ENCODE measurements at regions not wholly inside any gene's neighbourhood (a gene's known extent, or its start where the extent isn't known, plus 50 kb on each side); places are given as distances from the start of the nearest gene placed in this dataset.

GRCh38 chr7:17600340-17600752 is 301.9 kb downstream of the AHR start:
- Histone ChIP-seq H3K9me3 (peaks cover 33% of the 10 kb centered on the region), H3K4me2 (peak overlapping the region; percentile 51), H3K4me1 (peaks cover 32% of the 10 kb centered on the region), H3K4me3 (no peak overlapping the region), H3K27ac (peak overlapping the region; percentile 70 to 75)
- FAIRE-seq (peak; percentile 61), ATAC-seq (peak; percentile 92 to 99), DNase-seq (ENCODE audit: low read depth in 1 of 2, low spot score in 1 of 2) (peak; percentile 49 to 84)
- WGBS (ENCODE audit: missing lambda C conversion rate) = 37% methylated on average over 2 of the region's 2 CpGs
- ChIA-PET POLR2A (no interaction called here), CTCF (interaction anchor here (1.3 kb wide), 1 partner anchor 81 kb away, joined by 3 read pairs; no protein-coding TSS in a partner anchor)
- peak; percentile 88 to 96 for TF ChIP-seq CEBPB (IDR thresholded peaks at IDR 0.05)
- no peak for TF ChIP-seq KDM1A (IDR thresholded peaks at IDR 0.05; ENCODE audit: low read depth)
- no peak for TF ChIP-seq HEYL (CRISPR knock-in tag; IDR thresholded peaks at IDR 0.05)
- no peak for TF ChIP-seq E2F6 (IDR thresholded peaks at IDR 0.05; ENCODE audit: borderline replicate concordance, low read depth)
- TF ChIP-seq REST (IDR thresholded peaks at IDR 0.05) = no peak
- TF ChIP-seq ESRRA (IDR thresholded peaks at IDR 0.05; ENCODE audit: borderline replicate concordance, low read length) = no peak
- TF ChIP-seq HOXB5 (CRISPR knock-in tag; IDR thresholded peaks at IDR 0.05) = no peak
- no peak for TF ChIP-seq CBX8 (IDR thresholded peaks at IDR 0.05)
- no peak for TF ChIP-seq RFX5 (IDR thresholded peaks at IDR 0.05)
- TF ChIP-seq ZNF302 (CRISPR knock-in tag; IDR thresholded peaks at IDR 0.05) = no peak
- TF ChIP-seq NPAS2 (CRISPR knock-in tag; IDR thresholded peaks at IDR 0.05; ENCODE audit: borderline replicate concordance) = no peak
- TF ChIP-seq HDAC2 (IDR thresholded peaks at IDR 0.05) = no peak
- peak; percentile 95 to 99 for TF ChIP-seq JUN (IDR thresholded peaks at IDR 0.05)
- no peak for TF ChIP-seq RCOR1 (IDR thresholded peaks at IDR 0.05; ENCODE audit: low read depth, low read length)
- TF ChIP-seq SREBF2 (IDR thresholded peaks at IDR 0.05) = no peak
- no peak for TF ChIP-seq CBX2 (IDR thresholded peaks at IDR 0.05; ENCODE audit: borderline replicate concordance, low read depth)
- no peak for TF ChIP-seq EHF (CRISPR knock-in tag; IDR thresholded peaks at IDR 0.05)
- TF ChIP-seq CHD4 (IDR thresholded peaks at IDR 0.05; ENCODE audit: borderline replicate concordance) = no peak
- TF ChIP-seq RARB (CRISPR knock-in tag; IDR thresholded peaks at IDR 0.05) = no peak
- no peak for TF ChIP-seq PHF8 (IDR thresholded peaks at IDR 0.05; ENCODE audit: borderline replicate concordance, low read depth)
- TF ChIP-seq CTCF (IDR thresholded peaks at IDR 0.05) = no peak
- no peak for TF ChIP-seq KDM5A (IDR thresholded peaks at IDR 0.05)
- peak; percentile 50; the same call in 1 of the 2 replicates for TF ChIP-seq MAX (IDR thresholded peaks at IDR 0.05)
- TF ChIP-seq FOSB (CRISPR knock-in tag; IDR thresholded peaks at IDR 0.05) = no peak
- no peak for TF ChIP-seq TFCP2L1 (CRISPR knock-in tag; IDR thresholded peaks at IDR 0.05)
- no peak for TF ChIP-seq USF2 (IDR thresholded peaks at IDR 0.05)
- TF ChIP-seq SMC3 (IDR thresholded peaks at IDR 0.05) = peak; percentile 69
- no peak for TF ChIP-seq HOXB13 (CRISPR knock-in tag; IDR thresholded peaks at IDR 0.05; ENCODE audit: low read depth)
- no peak for TF ChIP-seq POLR2AphosphoS2 (conservative IDR thresholded peaks at IDR 0.05; ENCODE audit: low read length)
- no peak for TF ChIP-seq NFE2L2 (conservative IDR thresholded peaks at IDR 0.05; ENCODE audit: low read length)
- TF ChIP-seq BHLHE40 (IDR thresholded peaks at IDR 0.05; ENCODE audit: low read depth, low read length) = no peak
- no peak for TF ChIP-seq EHMT2 (IDR thresholded peaks at IDR 0.05; ENCODE audit: low read depth)
- TF ChIP-seq GATA3 (IDR thresholded peaks at IDR 0.05; ENCODE audit: borderline replicate concordance) = peak; percentile 81
- TF ChIP-seq POLR2A (IDR thresholded peaks at IDR 0.05; ENCODE audit: low read length) = no peak
- TF ChIP-seq HES2 (IDR thresholded peaks at IDR 0.05) = peak; percentile 95
- peak; percentile 97; the same call in 2 of the 3 replicates for TF ChIP-seq BCL3 (IDR thresholded peaks at IDR 0.05)
- TF ChIP-seq FOSL2 (IDR thresholded peaks at IDR 0.05) = peak; percentile 98
- peak; percentile 93 for TF ChIP-seq FOSL2 (CRISPR knock-in tag; IDR thresholded peaks at IDR 0.05)
